22Rv1 (cell line): ENCODE measurements at regions not wholly inside any gene's neighbourhood (a gene's known extent, or its start where the extent isn't known, plus 50 kb on each side); places are given as distances from the start of the nearest gene placed in this dataset.

Experiments used
- ZFX ChIP-seq: fragments of 450-650 bp; IDR thresholded peaks from 2 replicates; pipeline ENCODE4 v1.6.1; 2017; ENCODE audit warnings: antibody characterized with exemption, borderline replicate concordance
- TF ChIP-seq, protein P1 (sequence below): fragments of 450-650 bp; IDR thresholded peaks from 2 replicates; pipeline ENCODE4 v1.5.1; 2017; ENCODE audit warnings: mild to moderate bottlenecking

DNA sequence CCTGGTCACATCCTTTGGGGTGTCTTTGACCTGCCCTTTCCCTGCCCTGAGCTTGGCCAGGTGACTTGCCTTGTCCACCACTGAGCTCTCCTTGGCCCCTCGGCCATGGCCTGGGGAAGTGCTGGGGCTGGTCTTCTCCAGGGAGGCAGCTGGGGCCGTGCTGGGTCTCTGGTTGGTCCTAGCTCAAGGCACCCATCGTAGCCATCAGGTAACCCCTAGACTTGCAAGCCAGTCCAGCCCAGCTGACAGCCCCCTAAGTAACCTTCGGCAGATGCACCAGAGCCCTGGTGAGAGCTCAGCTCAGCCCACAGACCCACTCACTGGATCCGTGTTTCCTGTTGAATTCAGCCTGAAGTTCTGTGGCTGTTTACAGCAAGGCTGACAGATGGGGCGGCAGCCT, 176.2 kb upstream of the SHH start:
- TF ChIP-seq, protein P1, sequence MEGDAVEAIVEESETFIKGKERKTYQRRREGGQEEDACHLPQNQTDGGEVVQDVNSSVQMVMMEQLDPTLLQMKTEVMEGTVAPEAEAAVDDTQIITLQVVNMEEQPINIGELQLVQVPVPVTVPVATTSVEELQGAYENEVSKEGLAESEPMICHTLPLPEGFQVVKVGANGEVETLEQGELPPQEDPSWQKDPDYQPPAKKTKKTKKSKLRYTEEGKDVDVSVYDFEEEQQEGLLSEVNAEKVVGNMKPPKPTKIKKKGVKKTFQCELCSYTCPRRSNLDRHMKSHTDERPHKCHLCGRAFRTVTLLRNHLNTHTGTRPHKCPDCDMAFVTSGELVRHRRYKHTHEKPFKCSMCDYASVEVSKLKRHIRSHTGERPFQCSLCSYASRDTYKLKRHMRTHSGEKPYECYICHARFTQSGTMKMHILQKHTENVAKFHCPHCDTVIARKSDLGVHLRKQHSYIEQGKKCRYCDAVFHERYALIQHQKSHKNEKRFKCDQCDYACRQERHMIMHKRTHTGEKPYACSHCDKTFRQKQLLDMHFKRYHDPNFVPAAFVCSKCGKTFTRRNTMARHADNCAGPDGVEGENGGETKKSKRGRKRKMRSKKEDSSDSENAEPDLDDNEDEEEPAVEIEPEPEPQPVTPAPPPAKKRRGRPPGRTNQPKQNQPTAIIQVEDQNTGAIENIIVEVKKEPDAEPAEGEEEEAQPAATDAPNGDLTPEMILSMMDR, result no peak
- no peak for TF ChIP-seq ZFX
